Medulla oblongata (tissue), 1 donor: ENCODE measurements at regions not wholly inside any gene's neighbourhood (a gene's known extent, or its start where the extent isn't known, plus 50 kb on each side); places are given as distances from the start of the nearest gene placed in this dataset.

ENCODE experiments used
- DNase-seq: peaks from one replicate; pipeline ENCODE4 v3.0.0-alpha.2; 2015; ENCODE audit errors: extremely low spot score

- DNase-seq = no peak
Observed at GRCh38 chr1:218575079-218575478, 229.9 kb downstream of the TGFB2 start.

GRCh38 chr1:218575856-218576255 is 230.7 kb downstream of the TGFB2 start:
- no peak for DNase-seq

GRCh38 chr1:218582646-218583045 is 237.5 kb downstream of the TGFB2 start:
- DNase-seq = no peak

- no peak for DNase-seq
Observed at GRCh38 chr1:218584418-218585155, 239.5 kb downstream of the TGFB2 start.

GRCh38 chr1:218585511-218586184 is 240.5 kb downstream of the TGFB2 start:
- no peak for DNase-seq

DNA sequence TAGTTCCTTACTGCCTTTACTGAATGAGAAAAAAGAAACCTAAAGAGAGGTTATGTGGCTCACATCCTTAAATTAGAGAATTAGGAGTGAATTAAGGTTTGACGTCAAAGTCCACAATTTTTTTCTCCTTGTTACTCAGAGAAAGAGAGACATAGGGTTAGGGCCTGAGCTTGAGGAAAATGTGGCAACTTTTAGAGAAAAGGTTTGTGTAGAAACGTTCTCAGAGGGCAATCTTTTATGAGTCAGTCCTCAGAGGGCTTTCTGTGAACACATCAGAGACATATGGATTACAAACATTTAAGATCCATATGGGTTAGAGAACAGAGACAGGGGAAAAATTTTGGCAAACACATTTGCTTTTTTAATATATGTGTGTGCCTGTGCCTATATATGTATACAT is 242.8 kb downstream of the TGFB2 start:
- no peak for DNase-seq

- no peak for DNase-seq
Observed at GRCh38 chr1:218588540-218589172, 243.5 kb downstream of the TGFB2 start.

- DNase-seq = no peak
Observed at GRCh38 chr1:218589487-218589886, 244.4 kb downstream of the TGFB2 start.

- DNase-seq = no peak
Observed at GRCh38 chr1:218591966-218592365, 246.8 kb downstream of the TGFB2 start.

DNA sequence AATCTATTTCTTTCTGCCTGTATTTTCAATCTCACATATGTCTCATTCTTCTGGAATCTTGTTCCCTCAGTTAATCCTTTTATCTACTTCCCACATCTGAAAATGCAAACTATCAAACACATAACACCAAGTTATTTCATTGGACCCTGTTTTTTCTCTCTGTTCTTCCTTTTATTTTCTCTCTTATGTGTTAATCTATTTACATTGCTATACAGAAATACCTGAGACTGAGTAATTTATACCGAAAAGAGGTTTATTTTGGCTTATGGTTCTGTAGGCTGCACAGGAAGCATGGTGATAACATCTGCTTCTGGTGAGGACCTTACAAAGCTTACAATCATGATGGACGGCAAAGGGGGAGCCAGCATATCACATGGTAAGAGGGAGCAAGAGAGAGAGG is 247.6 kb downstream of the TGFB2 start:
- DNase-seq = no peak

- DNase-seq = no peak
Observed at GRCh38 chr1:218600968-218601367, 255.8 kb downstream of the TGFB2 start.

DNA sequence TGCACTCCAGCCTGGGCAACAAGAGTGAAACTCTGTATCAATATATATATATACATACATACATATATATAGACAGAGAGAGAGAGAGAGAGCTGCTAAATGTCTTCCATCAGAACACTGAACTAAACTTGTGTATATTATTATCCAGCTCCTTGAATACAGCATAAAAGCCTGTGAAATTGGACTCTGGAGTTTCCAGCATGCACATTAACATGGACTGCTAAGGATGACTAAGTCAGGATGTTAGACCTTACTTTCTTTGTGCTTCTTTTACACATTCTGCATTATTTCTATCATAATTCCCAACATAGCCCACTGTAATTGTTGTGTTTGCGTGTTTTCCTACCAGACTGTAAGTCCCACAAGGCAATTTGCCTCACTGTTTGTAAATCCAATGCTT is 259.1 kb downstream of the TGFB2 start:
- no peak for DNase-seq

- DNase-seq = no peak
Observed at GRCh38 chr1:218611916-218612585, 266.9 kb downstream of the TGFB2 start.

DNA sequence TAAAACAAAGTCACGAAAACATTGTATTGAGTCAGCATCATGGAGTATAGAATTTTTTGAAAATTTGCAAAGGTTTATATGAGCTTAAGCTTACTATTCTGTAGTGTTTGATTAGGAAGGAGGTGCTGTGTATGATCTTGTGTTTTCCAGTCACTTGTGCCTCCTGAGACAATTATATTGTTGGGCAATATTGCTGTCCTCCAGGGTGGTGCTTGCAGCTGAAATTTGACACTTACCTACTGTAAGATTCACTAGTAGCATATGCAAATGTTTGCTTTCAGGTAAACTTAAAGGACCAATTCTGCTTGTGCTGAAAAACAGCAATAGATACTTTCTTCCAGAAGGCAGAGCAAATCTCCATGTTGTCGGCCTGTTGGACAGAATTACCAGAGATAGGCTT is 268.0 kb downstream of the TGFB2 start:
- no peak for DNase-seq

DNA sequence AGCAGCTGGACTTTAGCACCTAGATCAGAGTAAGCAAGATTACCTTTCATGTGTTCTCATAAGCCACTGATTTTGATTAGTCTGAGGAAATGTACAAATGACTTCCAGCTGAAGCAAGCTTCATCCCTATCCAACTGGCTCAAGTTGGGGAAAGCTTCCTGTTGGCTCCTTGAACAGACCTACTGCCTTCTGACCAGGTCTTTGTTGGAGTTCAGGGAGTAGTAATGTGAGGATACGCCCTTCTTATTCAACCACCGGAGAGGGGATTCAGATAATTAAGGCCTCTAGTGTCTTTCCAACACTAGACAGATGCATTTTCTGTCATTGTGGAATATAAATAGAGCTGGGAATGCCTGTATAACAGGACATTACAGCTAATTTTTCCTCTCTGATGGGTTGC is 268.9 kb downstream of the TGFB2 start:
- no peak for DNase-seq

GRCh38 chr1:218616681-218617080 is 271.5 kb downstream of the TGFB2 start:
- no peak for DNase-seq

GRCh38 chr1:218617986-218618385 is 272.9 kb downstream of the TGFB2 start:
- no peak for DNase-seq

GRCh38 chr1:218620956-218621355 is 275.8 kb downstream of the TGFB2 start:
- DNase-seq = no peak

DNA sequence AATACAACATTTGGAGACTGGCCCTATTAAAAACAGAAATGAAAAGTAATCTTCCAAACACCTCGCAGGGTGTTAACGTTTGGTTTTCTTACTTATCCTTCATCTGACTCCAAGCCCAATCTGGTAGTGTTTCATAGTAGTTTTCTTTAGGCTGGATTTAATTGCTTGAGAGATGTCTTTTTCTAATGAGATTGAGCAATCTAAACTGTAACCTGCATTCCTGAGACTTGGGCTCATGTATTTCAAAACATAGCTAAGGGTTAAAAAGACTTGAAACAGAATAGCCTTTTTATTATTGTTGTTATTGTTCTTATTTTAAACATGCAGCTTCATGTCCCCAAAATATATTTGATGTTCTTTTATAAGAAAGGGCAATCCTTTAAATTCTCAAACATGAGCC is 278.9 kb downstream of the TGFB2 start:
- no peak for DNase-seq

GRCh38 chr1:218625393-218625792 is 280.3 kb downstream of the TGFB2 start:
- no peak for DNase-seq

GRCh38 chr1:218633238-218633988 is 288.3 kb downstream of the TGFB2 start:
- DNase-seq = no peak

DNA sequence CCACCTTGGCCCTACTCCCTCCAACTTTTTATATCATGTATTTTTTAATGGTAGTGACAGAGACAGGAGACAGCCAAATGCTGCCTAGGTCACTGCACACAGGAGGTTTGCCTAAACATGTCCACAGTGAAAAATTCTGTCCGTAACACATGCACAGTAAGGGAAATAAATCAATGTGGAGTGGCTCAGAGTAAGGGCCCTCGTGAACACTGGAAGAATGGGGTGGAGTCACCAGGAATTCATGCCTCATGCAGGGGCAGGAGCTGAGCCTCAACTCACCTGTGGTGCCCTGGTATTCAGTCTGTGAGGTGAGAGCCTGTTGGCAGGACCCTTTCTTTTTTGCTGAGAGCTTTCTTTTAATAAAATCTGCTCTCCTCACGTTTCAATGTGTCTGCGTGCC is 289.1 kb downstream of the TGFB2 start:
- DNase-seq = no peak
